GM10266 (cell line): ENCODE measurements at regions not wholly inside any gene's neighbourhood (a gene's known extent, or its start where the extent isn't known, plus 50 kb on each side); places are given as distances from the start of the nearest gene placed in this dataset.

Experiments used
- DNase-seq: peaks from one replicate; pipeline ENCODE4 v3.0.0; 2012; ENCODE audit errors: extremely low spot score
- TF ChIP-seq, protein P1 (sequence below): IDR thresholded peaks from 2 replicates; pipeline ENCODE4 v1.5.1; 2012; ENCODE audit warnings: mild to moderate bottlenecking, low read depth; ENCODE audit not compliant: control insufficient read depth, insufficient read depth; ENCODE audit errors: missing control alignments

DNA sequence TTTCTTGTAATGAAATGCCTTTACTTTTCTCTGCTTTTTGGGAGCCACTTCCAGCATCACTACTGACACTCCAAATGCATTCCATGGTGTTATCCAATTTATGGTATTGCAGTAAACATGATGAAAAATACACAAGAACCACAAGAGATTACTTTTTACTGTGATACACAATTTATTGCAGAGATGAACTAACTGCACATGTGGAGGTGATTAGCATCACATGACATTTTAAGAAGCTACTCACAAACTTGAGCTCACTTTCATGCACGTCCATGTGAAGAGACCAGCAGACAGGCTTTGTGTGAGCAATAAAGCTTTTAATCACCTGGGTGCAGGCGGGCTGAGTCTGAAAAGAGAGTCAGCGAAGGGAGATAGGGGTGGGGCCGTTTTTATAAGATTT is 780.5 kb upstream of the GOT2 start:
- no peak for DNase-seq
- TF ChIP-seq, protein P1, sequence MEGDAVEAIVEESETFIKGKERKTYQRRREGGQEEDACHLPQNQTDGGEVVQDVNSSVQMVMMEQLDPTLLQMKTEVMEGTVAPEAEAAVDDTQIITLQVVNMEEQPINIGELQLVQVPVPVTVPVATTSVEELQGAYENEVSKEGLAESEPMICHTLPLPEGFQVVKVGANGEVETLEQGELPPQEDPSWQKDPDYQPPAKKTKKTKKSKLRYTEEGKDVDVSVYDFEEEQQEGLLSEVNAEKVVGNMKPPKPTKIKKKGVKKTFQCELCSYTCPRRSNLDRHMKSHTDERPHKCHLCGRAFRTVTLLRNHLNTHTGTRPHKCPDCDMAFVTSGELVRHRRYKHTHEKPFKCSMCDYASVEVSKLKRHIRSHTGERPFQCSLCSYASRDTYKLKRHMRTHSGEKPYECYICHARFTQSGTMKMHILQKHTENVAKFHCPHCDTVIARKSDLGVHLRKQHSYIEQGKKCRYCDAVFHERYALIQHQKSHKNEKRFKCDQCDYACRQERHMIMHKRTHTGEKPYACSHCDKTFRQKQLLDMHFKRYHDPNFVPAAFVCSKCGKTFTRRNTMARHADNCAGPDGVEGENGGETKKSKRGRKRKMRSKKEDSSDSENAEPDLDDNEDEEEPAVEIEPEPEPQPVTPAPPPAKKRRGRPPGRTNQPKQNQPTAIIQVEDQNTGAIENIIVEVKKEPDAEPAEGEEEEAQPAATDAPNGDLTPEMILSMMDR: no peak

DNA sequence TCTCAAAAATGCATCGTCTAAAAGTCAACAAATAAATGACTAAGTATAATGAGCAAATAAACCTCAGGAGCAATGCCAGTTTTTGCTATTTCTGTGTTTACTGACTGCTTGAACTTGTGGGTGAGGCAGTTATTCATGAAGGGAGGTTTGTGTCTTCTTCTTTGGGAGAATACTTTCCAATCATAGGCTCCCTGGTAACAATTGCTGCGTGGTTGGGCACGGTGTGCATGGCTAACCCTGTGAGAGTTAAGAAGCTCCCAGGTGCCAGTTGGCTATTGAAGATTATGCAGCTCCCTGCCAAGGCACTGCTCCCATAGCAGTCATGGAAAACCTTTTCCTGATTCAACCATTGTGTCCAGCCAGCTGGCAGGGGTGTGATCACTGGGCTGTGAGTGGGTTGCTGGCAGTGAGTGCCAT is 775.9 kb upstream of the GOT2 start:
- TF ChIP-seq, protein P1: no peak
- DNase-seq: no peak

DNA sequence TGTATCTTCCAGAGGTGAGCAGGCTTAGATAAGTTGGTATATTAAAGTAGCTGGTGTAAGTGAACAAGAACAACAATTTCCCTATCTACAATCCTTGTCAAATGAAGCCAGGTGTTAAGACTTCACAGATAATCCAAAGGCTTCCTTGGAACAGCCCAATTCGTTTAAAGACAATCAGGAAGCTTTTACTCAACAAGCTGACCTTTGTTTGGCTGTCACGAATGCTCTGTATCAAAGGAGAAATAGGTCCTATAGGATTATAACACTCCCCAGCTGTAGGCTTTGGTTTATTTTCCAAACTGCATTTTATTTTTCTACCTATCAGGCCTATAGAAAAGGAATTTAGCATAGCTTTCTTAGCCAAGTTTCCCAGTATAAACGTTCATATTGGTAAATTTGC is 766.5 kb upstream of the GOT2 start:
- TF ChIP-seq, protein P1: no peak
- DNase-seq: no peak

DNA sequence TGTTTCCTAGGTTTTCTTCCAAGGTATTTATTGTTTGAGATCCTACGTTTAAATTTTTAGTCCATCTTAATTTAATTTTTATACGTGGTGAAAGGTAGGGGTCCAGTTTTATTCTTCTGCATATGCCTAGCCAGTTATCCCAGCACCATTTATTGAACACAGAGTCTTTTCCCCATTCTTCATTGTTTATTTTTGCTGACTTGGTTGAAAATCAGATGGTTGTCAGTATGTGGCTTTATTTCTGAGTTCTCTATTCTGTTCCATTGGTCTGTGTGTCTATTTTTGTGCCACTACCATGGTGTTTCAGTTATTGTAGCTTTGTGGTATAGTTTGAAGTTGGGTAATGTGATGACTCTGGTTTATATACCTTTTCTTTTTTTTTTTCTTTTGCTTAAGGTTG is 753.0 kb upstream of the GOT2 start:
- TF ChIP-seq, protein P1: no peak
- no peak for DNase-seq

DNA sequence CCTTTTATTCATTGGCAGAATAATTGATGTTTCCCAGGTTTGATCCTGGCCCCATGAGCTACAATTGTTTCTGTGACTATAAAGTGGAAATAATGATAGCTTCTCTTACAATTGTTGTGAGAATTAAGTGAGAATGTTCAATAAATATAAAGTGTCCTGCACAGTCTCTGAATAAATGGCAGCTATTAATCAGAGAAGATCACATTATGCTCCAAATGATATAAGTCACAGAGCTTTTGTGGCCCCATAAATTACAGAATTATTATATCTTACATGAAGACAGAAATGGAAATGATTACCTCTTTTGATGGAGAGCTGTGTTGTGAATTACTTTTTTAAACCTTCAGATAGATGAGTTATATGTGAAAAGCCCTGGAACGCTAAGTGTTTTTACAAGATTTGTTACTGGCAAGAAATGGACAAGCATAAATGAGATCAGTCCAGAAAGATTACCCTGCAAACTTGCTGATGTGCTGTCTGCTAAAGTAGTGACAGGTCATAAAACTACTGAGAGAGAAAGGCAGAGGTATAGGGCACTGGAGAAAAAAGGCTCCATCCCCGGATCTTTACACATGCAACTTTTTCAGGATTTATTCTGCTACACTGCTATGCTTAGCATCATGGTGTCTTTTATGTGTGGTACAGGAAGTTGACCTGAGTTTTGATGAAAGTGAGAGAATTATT is 750.9 kb upstream of the GOT2 start:
- DNase-seq: no peak
- TF ChIP-seq, protein P1: no peak

DNA sequence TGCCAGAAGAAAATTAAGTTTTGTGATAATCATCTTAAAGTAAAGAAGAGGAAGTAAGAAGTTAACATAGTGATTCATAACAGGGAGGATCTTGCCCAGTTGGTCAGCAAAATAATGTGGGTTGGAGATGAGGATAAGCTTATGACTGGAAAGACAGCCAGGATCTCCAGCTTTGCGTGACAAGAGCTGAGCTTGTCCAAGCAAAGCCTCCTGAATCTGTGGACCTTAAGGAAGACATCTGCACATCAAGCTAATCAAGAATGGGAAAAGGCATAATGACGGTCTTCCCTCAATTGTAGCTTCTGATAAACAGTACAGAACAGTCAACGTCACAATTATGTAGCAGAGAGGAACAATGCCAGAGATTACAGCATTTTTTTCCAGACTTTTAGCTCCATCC is 744.7 kb upstream of the GOT2 start:
- DNase-seq: no peak

DNA sequence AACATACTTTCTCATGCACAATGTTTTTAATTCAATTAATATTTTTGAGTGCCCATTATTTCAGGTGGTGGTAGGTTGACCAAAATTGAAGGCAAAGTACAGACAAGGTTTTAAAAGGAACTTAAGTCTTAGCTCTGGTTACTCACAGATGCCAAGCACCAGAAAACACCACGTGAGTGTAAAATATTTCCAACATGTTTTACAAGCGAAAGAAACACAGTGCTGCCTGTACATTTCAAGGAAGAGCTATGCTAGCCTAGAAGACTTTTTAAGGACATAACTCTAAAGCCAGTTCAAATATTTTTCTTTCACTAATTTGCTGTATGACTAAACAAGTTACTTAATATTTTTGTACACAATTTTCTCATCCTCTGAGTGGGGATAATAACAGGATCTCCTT is 736.4 kb upstream of the GOT2 start:
- TF ChIP-seq, protein P1: no peak
- no peak for DNase-seq

More for the DNA sequence above, 744.7 kb upstream of the GOT2 start:
- TF ChIP-seq, protein P1: no peak
